Urinary bladder (tissue), 3 donors: ENCODE measurements at regions not wholly inside any gene's neighbourhood (a gene's known extent, or its start where the extent isn't known, plus 50 kb on each side); places are given as distances from the start of the nearest gene placed in this dataset.

Experiments
- DNase-seq: peaks from one replicate; pipeline ENCODE4 v3.0.0-alpha.2; 2015; ENCODE audit errors: extremely low spot score
- H3K27ac ChIP-seq: one replicate; pipeline ENCODE4 v1.5.1; 2013; ENCODE audit warnings: low read depth, mild to moderate bottlenecking, moderate library complexity
- H3K36me3 ChIP-seq: one replicate; pipeline ENCODE4 v1.6.1; 2013; ENCODE audit warnings: mild to moderate bottlenecking, moderate library complexity; ENCODE audit not compliant: insufficient read depth
- H3K4me1 ChIP-seq: one replicate; pipeline ENCODE4 v1.6.1; 2013; ENCODE audit warnings: mild to moderate bottlenecking, moderate library complexity; ENCODE audit not compliant: insufficient read depth
- H3K4me3 ChIP-seq: one replicate; pipeline ENCODE4 v1.5.1; 2013; ENCODE audit warnings: low read depth, low read length
- WGBS: extraction: QIAGEN DNeasy Blood & Tissue Kit; methylation state at CpG from one replicate; pipeline ENCODE4 v1.1.7; 2013; 5-methylcytosine and 5-hydroxymethylcytosine counted together
- donor health status: healthy with polysubstance abuse.
- donor health status: healthy.

DNA sequence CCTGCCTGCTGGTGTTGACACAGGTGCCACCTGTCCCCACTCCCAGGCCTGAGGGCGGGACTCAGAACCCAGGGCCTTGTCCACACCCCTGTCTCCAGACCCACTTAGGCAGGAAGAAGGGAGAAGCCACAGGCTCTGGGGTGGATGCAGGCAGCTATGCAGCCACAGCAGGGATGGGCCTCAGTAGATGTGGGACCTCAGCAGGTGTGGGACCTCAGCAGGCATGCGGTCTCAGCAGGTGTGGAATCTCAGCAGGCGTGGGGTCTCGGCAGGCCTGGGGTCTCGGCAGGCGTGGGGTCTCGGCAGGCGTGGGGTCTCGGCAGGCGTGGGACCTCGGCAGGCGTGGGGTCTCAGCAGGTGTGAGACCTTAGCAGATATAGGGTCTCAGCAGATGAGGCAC, 118.0 kb upstream of the PITRM1 start:
- 83% methylated on average over 12 of the region's 12 CpGs for WGBS
- no peak overlapping the region for H3K4me3 ChIP-seq
- DNase-seq, result no peak
- no peaks in the 10 kb centered on the region for H3K36me3 ChIP-seq
- H3K27ac ChIP-seq, result no peak overlapping the region
- H3K4me1 ChIP-seq, result no peaks in the 10 kb centered on the region

DNA sequence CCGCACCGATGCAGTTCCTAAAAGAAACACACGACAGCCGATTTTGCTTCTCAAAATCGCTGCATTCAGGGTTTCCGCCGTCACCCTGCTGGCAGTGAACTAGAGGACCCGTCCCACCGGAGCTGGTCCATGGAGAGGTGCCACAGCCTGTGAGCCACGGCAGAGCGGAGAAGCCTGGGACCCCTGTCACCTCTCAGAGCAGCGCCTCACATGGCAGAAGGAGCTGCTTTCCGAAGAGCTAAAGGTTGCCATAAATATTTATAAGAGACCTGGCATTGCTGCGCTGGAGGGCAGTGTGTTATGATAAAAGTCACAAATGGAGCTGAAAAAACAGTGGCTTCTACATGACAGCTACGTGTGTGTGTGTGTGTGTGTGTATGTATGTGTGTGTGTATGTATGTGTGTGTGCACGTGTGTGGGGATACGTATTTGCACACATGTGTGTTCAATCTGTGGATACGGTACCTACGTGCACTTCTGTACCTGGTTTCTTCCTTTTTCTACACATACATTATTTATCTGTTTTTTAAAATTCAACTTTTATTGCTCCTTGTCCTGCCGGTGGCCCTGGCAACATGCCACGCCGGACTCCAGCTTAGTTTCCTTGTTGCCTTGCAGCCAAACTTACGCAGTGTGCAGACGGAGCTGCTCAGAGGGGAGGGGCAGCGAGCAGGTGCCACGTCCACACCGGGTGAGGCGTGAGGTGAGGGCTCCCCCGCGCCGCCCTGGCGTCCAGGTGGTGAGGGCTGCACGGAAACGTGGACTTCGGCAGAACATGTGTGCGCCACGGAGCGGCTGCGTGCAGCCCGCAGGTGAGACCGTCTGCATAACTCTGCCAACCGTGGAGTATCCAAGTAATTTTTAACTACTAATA, 115.2 kb upstream of the PITRM1 start:
- Histone ChIP-seq H3K36me3 (no peaks in the 10 kb centered on the region), H3K4me1 (no peaks in the 10 kb centered on the region)

DNA sequence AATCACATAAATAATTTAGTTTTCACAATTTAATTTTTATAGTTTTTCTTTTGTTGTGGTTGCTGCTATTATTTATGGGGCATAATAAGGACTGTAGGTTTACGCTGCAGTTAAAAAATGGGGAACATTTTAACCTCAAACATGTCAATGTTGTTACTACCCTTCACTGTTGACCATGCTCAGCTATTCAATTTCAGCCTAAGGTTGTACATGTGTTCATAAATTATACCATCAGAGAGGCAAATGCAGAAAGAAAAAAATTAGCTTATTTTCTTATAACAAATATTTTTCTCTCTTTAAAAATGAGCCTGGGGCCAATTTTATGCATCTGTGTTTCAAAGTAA, 110.1 kb upstream of the PITRM1 start:
- H3K4me3 ChIP-seq, result no peak overlapping the region
- H3K27ac ChIP-seq, result no peak overlapping the region
- no peak for DNase-seq
- no peaks in the 10 kb centered on the region for H3K36me3 ChIP-seq
- WGBS, result 92% methylated on average over 1 of the region's 1 CpG
- H3K4me1 ChIP-seq, result no peaks in the 10 kb centered on the region

More for the DNA sequence above, 115.2 kb upstream of the PITRM1 start:
- 80% methylated on average over 42 of the region's 42 CpGs for WGBS
- Histone ChIP-seq H3K4me3 (no peak overlapping the region), H3K27ac (no peak overlapping the region)
- no peak for DNase-seq

DNA sequence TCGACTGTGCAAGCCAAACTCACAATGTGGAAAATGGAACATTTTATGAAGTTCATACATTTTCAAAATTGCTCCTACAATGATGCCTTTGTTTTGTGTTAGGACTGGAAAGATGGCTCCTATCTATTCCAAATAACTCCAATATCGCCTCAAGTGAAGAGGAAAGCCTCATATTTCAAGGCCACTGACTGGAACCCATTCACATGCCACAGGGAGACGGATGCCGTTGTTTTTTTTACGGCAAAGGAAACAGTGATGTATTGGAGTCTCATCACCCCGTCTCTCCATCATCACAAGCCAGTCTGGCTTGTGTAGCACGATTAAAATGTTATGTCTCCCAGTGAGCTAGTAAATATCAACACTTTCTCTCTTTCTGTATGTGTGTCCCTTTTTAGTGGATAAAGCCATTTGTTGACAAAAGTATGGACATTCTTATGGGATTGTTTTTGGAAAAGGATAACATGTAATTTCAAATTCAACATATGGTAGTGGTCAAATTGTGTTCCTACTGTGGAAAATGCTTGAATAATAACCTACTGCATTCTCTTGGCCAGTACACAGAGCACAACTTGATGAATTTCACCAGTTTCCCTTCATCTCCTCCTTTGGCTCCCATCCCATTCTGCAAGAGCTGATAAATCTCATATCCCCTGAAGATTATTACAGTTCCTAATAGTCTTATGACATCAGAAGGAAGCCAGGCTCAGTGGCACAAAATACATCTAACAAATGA, 109.5 kb upstream of the PITRM1 start:
- 78% methylated on average over 7 of the region's 7 CpGs for WGBS
- no peak overlapping the region for H3K27ac ChIP-seq
- no peaks in the 10 kb centered on the region for H3K36me3 ChIP-seq
- no peaks in the 10 kb centered on the region for H3K4me1 ChIP-seq
- no peak overlapping the region for H3K4me3 ChIP-seq
- no peak for DNase-seq

DNA sequence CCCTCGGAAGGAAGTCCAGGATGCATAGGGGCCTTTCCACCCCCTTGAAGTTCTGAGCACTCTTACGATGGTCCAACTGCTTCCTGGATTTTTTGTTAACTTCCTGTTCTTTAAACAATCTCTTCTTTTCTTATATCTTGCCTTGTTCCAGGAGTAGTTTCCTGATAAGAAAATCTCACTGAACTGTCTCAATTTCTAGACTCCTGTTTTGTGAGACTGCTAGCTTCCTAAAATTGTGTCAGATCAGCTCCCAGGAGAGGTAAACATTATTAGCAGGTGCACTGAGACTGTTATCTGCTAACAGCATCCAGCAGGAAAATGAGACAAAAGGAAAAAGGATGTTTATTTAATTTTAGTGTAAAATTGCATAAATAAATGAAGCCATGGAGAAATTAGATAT, 106.2 kb upstream of the PITRM1 start:
- 67% methylated on average over 2 of the region's 2 CpGs for WGBS
- Histone ChIP-seq H3K27ac (no peak overlapping the region), H3K4me3 (no peak overlapping the region), H3K4me1 (no peaks in the 10 kb centered on the region), H3K36me3 (no peaks in the 10 kb centered on the region)
- DNase-seq, result no peak

DNA sequence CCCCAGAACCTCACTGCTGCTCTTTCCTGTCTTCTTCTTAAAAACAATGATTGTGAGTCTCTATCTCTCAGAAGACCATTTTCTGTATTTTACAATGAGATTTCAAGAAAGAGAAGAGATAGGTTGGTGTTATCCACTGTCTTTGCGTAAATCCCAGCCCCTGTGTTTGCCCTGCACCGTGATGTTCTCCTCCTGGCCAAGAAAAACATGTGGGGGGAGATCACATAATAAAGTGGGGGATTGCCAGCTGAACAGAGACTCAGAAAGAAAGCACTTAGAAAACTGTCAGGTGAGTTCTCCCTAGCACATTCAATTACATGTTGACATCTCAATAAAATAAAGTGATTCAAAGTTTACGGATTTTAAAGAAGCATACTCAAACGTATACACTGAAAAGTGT, 105.0 kb upstream of the PITRM1 start:
- 74% methylated on average over 4 of the region's 4 CpGs for WGBS
- no peak overlapping the region for H3K27ac ChIP-seq

DNA sequence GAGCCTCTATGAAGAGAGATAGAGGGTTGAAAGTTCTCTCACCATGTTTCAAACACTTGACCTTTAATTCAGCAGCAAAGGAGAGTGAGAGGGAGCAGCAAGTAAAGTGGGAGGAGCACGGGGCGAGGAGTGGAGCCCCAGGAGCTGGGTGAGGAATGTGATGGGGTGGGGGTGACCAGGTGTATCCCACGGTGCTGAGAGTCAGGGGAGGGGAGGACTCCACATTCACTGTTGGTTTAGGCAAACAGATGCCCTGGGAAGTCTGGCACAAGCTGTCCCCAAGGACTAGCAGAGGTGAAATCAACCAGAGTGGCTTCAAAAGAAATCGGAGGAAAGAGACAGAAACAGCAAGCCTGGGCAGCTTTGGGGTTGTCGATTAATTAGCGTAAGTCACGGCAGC, 101.8 kb upstream of the PITRM1 start:
- no peak overlapping the region for H3K27ac ChIP-seq
- WGBS, result 92% methylated on average over 7 of the region's 7 CpGs
- H3K4me1 ChIP-seq, result no peaks in the 10 kb centered on the region
- H3K4me3 ChIP-seq, result no peak overlapping the region
- H3K36me3 ChIP-seq, result no peaks in the 10 kb centered on the region
- no peak for DNase-seq

More for the DNA sequence above, 105.0 kb upstream of the PITRM1 start:
- H3K4me3 ChIP-seq, result no peak overlapping the region
- no peak for DNase-seq
- no peaks in the 10 kb centered on the region for H3K36me3 ChIP-seq
- H3K4me1 ChIP-seq, result no peaks in the 10 kb centered on the region

DNA sequence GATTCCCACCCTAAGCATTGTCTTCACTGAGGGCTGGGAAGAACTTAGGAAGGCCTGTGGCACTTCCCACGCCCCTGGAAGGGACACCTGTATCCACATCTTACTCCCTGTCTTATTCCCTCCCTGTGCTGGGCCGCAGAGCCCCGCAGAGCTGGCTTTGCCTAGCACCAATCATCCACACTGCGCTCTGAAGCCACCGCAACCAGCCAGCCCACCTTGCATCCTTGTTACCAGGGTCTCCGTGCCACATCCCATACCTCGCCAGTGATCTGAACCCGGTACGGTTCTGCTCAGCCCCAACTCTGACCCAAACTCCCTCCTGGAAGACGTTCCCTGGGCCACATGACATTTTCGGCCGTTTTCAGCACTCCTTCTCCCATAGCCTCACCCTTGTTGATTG, 101.4 kb upstream of the PITRM1 start:
- 88% methylated on average over 12 of the region's 12 CpGs for whole genome bisulfite sequencing
- no peak overlapping the region for H3K27ac ChIP-seq
- H3K4me1 ChIP-seq, result no peaks in the 10 kb centered on the region
- H3K4me3 ChIP-seq, result no peak overlapping the region
- H3K36me3 ChIP-seq, result no peaks in the 10 kb centered on the region
- DNase-seq, result no peak

DNA sequence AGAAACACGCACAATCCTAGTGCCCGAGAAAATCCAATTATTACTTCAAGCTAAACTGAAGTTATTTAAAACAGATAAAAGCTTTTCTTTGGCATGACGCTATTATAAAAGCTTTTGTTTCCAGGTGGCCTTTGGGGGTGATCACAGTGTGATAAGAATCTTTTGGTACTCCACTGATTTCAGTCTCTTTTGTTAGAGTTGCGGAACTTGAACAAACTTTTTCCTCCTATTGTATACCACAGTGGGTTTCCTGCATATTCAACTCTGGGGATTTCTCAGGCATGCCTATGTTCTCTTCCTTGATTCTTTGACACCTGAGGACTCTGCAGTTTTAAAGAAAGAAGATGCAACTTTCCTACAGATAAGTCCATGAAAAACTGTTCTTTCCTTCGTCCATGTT, 99.7 kb upstream of the PITRM1 start:
- H3K4me1 ChIP-seq, result no peaks in the 10 kb centered on the region
- no peak for DNase-seq
- 88% methylated on average over 5 of the region's 5 CpGs for WGBS
- H3K36me3 ChIP-seq, result no peaks in the 10 kb centered on the region
- no peak overlapping the region for H3K27ac ChIP-seq
- H3K4me3 ChIP-seq, result no peak overlapping the region

DNA sequence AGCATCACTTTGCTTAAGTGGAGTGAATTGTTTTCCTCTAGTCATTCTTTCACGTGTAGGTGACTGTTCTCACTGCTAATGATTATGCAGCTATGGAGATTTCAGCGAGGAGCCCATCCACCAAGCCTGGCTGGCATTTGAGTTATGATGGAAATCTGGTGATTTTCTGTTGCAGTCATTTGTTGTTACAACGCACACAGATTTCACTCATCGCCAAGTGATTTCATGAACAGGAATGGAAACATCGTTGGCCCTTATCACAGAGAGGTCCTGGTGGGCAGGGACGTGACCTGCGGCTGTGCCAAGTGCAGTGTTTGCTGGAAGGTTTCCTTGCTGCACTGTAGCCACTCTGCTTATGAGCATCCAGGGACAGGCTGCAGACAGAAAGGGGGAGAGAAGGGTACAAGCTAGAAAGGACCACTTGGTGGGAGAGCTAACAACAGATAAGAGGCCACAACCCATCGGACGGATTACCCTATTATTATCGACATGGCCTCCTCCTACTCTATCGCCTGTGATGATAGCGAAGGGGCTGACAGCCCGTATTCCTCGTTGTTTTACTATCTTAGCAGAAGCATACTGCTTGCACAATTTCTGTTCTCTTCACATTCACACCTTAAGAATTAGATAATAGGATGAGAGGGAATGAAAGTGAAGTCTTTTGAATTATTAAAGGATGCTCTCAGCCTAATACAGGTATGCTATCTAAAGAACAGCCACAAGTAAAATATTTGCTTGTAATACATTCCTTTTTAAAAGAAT, 99.0 kb upstream of the PITRM1 start:
- H3K36me3 ChIP-seq, result no peaks in the 10 kb centered on the region
- H3K27ac ChIP-seq, result no peak overlapping the region
- no peak overlapping the region for H3K4me3 ChIP-seq
- WGBS, result 81% methylated on average over 14 of the region's 14 CpGs
- no peaks in the 10 kb centered on the region for H3K4me1 ChIP-seq
- DNase-seq, result no peak

DNA sequence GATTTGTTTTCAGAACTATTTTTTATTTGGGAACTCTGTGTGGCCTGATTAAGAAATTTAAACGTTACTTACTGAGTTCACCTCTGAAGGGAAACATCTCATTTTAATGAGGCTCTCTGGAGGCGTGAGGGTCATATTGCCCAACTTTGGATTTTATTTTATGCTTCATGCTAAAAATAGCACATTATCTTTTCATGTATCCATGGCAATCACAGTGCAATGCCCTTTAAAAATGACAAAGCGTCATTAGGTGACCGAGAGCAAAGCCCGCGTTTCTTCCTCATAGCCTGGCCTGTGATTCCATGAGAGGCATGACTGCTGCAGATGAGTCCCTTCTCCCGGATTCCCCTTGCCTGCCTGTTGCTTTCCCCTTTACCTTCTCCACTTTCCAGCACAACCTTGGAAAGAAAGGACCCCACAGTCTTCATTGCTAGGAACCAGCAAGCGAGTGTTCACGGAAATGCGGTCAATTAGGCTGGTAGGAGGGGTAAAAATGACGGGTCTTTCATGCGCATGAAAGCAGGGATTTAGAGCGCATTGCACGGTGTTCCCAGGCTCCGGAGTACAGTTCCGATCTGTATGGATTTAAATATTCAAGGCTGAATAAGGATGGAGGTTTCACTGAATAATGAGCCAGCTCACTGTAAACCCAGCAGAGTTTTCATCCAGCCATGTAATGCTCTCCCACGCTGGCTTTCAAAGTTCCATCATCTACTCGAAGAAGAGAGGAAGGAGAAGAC, 98.2 kb upstream of the PITRM1 start:
- Histone ChIP-seq H3K4me1 (no peaks in the 10 kb centered on the region), H3K36me3 (no peaks in the 10 kb centered on the region), H3K27ac (no peak overlapping the region), H3K4me3 (no peak overlapping the region)
- no peak for DNase-seq
- WGBS, result 66% methylated on average over 18 of the region's 18 CpGs

DNA sequence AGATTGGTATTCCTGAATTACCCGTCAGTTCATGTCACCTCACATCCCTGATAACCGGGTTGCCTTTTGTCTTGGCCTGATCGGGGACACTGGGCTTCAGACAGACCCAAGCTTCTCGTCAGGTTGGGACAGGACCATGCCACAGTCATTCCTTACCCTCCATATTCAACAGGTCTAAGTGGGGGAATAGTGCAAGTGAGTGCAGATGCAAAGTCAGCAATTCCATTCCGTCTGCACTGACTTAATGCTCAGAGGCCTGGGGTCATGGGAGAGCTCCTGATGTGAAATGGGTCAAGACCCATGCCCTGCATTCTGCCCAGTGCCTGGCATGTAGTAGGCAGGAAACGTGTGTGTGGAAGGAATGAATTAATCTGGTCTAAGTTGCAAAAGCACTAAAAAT, 95.4 kb upstream of the PITRM1 start:
- Histone ChIP-seq H3K4me3 (no peak overlapping the region), H3K36me3 (no peaks in the 10 kb centered on the region), H3K27ac (no peak overlapping the region), H3K4me1 (peaks cover 3% of the 10 kb centered on the region)
- WGBS, result 81% methylated on average over 6 of the region's 6 CpGs
- DNase-seq, result no peak

DNA sequence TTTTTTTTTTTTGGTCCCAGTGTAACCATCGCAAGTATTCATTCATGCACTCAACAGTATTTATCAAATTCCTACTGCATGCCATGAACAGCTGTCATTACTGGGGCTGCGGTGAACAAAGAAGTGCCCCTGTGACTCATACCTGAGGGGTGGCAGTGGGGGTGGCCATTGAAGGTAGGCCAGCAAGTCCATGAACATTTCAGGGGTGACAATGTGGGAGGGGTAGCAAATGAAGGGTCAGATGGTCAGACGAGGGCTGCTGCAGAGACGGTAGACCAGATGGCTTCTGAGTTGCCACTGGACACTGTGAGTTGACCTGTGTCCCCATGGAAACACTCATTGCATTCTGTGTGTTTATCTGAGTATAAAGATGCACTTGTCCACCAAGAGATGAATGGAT, 92.5 kb upstream of the PITRM1 start:
- Histone ChIP-seq H3K4me3 (no peak overlapping the region), H3K27ac (no peak overlapping the region), H3K36me3 (no peaks in the 10 kb centered on the region), H3K4me1 (peaks cover 3% of the 10 kb centered on the region)
- DNase-seq, result no peak
- WGBS, result 81% methylated on average over 4 of the region's 4 CpGs
